IMR-90 (cell line): ENCODE measurements at regions not wholly inside any gene's neighbourhood (a gene's known extent, or its start where the extent isn't known, plus 50 kb on each side); places are given as distances from the start of the nearest gene placed in this dataset.

Experiments used
- BHLHE40 ChIP-seq: fragments of 150-350 bp; IDR thresholded peaks from 2 replicates; pipeline ENCODE4 v1.6.1; 2016; ENCODE audit warnings: mild to moderate bottlenecking, low read depth, low read length
- CEBPB ChIP-seq: IDR thresholded peaks from 2 replicates; pipeline ENCODE4 v1.6.1; 2012; ENCODE audit warnings: low read depth, low read length, improper control_type of control experiment
- CTCF ChIP-seq: conservative IDR thresholded peaks from 2 replicates; pipeline ENCODE4 v1.5.1; 2012; ENCODE audit warnings: mild to moderate bottlenecking, low read depth, low read length, improper control_type of control experiment
- MAFK ChIP-seq: IDR thresholded peaks from 2 replicates; pipeline ENCODE4 v1.6.1; 2012; ENCODE audit warnings: low read depth, low read length, improper control_type of control experiment
- POLR2A ChIP-seq: IDR thresholded peaks from 2 replicates; pipeline ENCODE4 v1.6.1; 2012; ENCODE audit warnings: mild to moderate bottlenecking, low read depth, low read length
- RAD21 ChIP-seq: IDR thresholded peaks from 2 replicates; pipeline ENCODE4 v1.6.1; 2012; ENCODE audit warnings: low read length, improper control_type of control experiment
- RCOR1 ChIP-seq: IDR thresholded peaks from 2 replicates; pipeline ENCODE4 v1.6.1; 2012; ENCODE audit warnings: mild to moderate bottlenecking, low read length, improper control_type of control experiment; ENCODE audit not compliant: insufficient replicate concordance
- RFX5 ChIP-seq: IDR thresholded peaks from 2 replicates; pipeline ENCODE4 v1.8.0; 2012; ENCODE audit warnings: low read depth, mild to moderate bottlenecking, low read length, moderate library complexity
- SMC3 ChIP-seq: fragments of 150-350 bp; IDR thresholded peaks from 2 replicates; pipeline ENCODE4 v1.6.1; 2016; ENCODE audit warnings: low read depth, mild to moderate bottlenecking, antibody characterized with exemption, low read length, moderate library complexity

- TF ChIP-seq CTCF: no peak
- 0 out of 2 replicates have a peak, but pooled peaks have one; percentile 1 for TF ChIP-seq CEBPB
- no peak for TF ChIP-seq RFX5
- no peak for TF ChIP-seq BHLHE40
- TF ChIP-seq POLR2A: no peak
- TF ChIP-seq SMC3: no peak
- TF ChIP-seq RCOR1: no peak
- TF ChIP-seq MAFK: no peak
- no peak for TF ChIP-seq RAD21
Observed at GRCh38 chr4:53680598-53680997, 89.3 kb upstream of the LNX1 start.
